ENCODE measurements at regions not wholly inside any gene's neighbourhood (a gene's known extent, or its start where the extent isn't known, plus 50 kb on each side); places are given as distances from the start of the nearest gene placed in this dataset.
A peak's percentile ranks its signal among the peaks of the same experiment; 100 is the strongest.

- no peak for TF ChIP-seq ZFX (IDR thresholded peaks at IDR 0.05)
- TF ChIP-seq, protein P1, sequence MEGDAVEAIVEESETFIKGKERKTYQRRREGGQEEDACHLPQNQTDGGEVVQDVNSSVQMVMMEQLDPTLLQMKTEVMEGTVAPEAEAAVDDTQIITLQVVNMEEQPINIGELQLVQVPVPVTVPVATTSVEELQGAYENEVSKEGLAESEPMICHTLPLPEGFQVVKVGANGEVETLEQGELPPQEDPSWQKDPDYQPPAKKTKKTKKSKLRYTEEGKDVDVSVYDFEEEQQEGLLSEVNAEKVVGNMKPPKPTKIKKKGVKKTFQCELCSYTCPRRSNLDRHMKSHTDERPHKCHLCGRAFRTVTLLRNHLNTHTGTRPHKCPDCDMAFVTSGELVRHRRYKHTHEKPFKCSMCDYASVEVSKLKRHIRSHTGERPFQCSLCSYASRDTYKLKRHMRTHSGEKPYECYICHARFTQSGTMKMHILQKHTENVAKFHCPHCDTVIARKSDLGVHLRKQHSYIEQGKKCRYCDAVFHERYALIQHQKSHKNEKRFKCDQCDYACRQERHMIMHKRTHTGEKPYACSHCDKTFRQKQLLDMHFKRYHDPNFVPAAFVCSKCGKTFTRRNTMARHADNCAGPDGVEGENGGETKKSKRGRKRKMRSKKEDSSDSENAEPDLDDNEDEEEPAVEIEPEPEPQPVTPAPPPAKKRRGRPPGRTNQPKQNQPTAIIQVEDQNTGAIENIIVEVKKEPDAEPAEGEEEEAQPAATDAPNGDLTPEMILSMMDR (conservative IDR thresholded peaks at IDR 0.05): no peak
- no peak overlapping the region for H3K27ac ChIP-seq
Observed at GRCh38 chr6:108746366-108746765, 101.9 kb upstream of the ARMC2 start.

DNA sequence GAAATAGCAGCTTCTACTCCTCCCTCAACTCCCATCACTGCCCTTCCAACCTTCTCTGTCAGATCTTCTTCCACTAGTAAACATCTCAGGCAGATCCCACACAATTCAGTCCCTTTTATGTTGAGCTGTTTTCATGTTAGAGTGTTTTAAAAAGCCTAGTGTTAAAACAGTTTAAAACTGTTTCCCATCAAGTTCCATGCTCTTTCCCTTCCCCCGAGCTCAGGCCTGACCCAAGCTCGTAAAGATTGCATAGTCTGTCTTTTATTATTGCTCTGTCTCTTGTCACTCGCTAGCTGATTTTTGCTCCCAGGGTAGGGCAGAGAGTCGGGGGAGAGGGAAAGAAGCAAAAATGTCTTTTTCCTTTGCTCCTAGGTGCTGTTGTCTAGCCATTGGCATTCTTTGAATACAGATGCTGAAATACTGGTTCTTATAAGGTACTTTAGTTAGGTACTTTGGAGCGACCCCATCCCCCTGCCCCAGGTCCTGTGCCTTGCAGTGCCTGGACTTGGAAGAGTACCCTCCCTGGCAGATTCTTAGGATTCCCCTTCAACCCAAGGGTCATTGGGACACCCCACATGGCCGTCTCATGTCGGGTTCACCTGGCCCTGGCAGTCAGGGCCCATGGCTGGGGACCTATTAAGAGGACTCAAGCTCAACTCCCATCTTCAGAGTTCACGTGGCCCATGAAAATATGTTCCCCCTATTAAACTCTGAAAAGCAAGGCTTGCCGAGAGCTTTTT lies 101.2 kb upstream of the ARMC2 start:
- TF ChIP-seq, protein P1 (conservative IDR thresholded peaks at IDR 0.05): no peak
- TF ChIP-seq ZFX (IDR thresholded peaks at IDR 0.05): no peak
- no peak overlapping the region for H3K27ac ChIP-seq

DNA sequence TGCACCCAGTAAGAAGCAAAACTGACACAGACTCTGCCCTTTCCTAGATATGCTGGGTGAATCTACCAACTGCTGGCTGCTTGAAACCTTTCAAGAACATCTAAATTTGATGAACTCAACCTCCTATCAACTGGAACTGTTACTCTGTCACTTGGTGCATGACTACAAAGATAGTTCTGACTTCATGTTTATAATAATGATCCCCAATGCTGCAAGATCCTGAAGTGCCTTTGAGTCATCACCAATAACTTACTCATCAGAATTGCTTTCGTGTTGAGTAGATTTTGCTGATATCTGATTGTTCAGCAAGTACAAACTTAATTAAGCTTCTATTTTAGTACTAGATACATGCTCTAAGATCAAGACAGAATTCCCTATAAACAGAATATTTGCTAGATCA lies 100.2 kb upstream of the ARMC2 start:
- TF ChIP-seq, protein P1 (conservative IDR thresholded peaks at IDR 0.05): no peak
- no peak for TF ChIP-seq ZFX (IDR thresholded peaks at IDR 0.05)
- H3K27ac ChIP-seq: no peak overlapping the region

DNA sequence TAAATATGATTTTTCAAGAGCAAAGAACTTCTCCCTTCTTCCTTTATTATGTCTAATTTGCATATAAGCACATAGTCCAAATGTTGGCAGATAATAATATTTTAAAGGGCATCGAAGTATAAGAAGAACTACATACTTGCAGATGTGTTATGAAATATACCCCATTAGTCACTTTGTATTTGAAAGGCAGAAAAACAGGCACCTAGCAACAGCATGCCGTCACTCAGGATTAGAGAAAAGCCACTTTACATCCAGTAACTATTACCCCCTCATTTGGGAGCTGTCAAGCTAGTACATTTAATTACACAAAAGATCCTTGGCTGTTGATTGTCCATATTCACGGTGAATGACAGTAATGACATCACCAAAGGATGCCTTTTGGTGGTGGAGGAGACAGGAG lies 99.3 kb upstream of the ARMC2 start:
- no peak overlapping the region for H3K27ac ChIP-seq

GRCh38 chr6:108750801-108751200 lies 97.4 kb upstream of the ARMC2 start:
- no peak overlapping the region for H3K27ac ChIP-seq
- TF ChIP-seq ZFX (IDR thresholded peaks at IDR 0.05): no peak
- TF ChIP-seq, protein P1 (conservative IDR thresholded peaks at IDR 0.05): no peak

More for the DNA sequence above, 99.3 kb upstream of the ARMC2 start:
- TF ChIP-seq, protein P1 (conservative IDR thresholded peaks at IDR 0.05): no peak
- TF ChIP-seq ZFX (IDR thresholded peaks at IDR 0.05): no peak

DNA sequence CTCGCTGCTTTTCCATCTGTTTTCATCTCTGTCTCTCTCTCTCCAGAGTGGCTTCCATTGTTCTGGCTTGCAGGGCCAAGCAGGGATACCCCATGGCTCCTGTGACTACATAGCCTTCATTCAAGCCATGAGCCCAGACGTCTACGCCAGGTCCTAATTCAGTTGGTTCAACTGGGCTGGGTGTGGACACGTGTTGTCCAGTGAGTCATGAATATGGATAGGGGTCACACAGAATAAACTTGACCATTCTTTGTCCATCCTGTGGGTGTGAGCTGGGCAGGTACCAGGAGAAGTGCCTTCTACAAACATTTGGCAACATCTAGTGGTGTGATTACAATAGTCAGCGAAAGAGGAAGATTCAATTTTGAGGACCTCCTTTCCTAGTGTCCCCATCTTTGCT lies 96.9 kb upstream of the ARMC2 start:
- TF ChIP-seq ZFX (IDR thresholded peaks at IDR 0.05): no peak
- TF ChIP-seq, protein P1 (conservative IDR thresholded peaks at IDR 0.05): no peak
- H3K27ac ChIP-seq: no peak overlapping the region

- H3K27ac ChIP-seq: peak overlapping the region; percentile 49
- no peak for TF ChIP-seq ZFX (IDR thresholded peaks at IDR 0.05)
- TF ChIP-seq, protein P1 (conservative IDR thresholded peaks at IDR 0.05): no peak
Observed at GRCh38 chr6:108751851-108752732, 96.1 kb upstream of the ARMC2 start.
